ENCODE measurements at regions not wholly inside any gene's neighbourhood (a gene's known extent, or its start where the extent isn't known, plus 50 kb on each side); places are given as distances from the start of the nearest gene placed in this dataset.

GRCh38 chr12:5232826-5233500 lies 189.3 kb downstream of the KCNA5 start:
- FAIRE-seq, result no peak

- FAIRE-seq, result no peak
Measured at GRCh38 chr12:5236022-5236640, 192.5 kb downstream of the KCNA5 start.

DNA sequence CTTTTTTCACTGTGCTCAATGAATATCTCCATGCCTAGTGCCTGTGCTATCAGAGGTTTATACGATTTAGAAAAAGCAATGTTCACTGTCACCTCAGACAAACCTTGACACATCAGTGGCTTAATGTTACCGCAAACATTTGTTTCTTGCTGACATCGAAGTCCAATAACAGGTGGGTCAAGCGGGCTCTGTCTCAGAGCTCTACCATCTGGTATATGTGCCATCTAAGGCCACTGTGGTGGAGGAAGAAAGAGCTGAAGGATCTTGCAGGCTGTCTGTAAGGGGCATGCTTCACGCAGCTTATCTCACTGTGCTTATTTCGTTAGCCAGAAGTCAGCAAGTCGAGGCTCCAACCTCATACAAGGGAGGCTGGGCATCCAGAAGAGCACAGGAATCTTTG lies 189.5 kb upstream of the NTF3 start:
- no peak for FAIRE-seq

DNA sequence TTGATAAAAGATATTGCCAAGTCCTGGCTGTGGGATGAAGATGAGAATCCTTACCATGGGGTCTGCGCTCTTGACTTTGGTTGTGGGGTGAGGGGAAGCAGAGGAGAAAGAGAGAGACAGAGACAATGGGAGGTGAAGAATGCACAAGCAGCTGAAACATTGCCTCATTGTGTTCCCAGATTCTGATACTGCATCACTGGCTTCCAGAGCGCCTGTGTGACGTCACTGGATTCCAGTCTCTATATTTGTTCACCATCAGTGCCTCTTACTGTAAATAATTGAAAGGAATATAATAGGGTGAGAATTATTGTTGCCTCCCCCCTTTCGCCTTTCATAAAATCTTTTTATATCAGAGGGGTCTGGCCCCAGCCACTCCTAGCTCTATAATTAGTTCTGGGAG lies 188.9 kb upstream of the NTF3 start:
- FAIRE-seq, result no peak

GRCh38 chr12:5244513-5244972 lies 187.4 kb upstream of the NTF3 start:
- no peak for FAIRE-seq

DNA sequence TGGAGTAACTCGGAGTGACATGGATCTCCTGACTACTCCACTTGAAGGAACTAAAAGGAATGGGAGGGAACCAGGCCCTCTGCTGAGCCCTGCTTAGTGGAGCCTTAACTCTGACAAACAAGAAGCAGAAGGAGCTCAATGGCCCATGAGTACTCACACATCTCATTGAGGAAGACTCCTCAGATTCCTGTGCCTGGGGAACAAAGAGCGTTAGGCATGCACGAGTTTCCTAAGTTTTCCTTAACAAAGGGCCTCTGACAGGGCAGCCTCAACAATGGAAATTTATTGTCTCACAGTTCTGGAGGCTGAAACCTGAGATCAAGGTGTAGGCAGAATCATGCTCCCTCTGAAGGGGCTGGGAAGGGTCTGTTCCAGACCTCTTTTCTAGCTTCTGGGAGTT lies 185.7 kb upstream of the NTF3 start:
- no peak for FAIRE-seq

GRCh38 chr12:5247144-5247543 lies 184.8 kb upstream of the NTF3 start:
- no peak for FAIRE-seq

GRCh38 chr12:5248230-5248629 lies 183.7 kb upstream of the NTF3 start:
- FAIRE-seq, result no peak

DNA sequence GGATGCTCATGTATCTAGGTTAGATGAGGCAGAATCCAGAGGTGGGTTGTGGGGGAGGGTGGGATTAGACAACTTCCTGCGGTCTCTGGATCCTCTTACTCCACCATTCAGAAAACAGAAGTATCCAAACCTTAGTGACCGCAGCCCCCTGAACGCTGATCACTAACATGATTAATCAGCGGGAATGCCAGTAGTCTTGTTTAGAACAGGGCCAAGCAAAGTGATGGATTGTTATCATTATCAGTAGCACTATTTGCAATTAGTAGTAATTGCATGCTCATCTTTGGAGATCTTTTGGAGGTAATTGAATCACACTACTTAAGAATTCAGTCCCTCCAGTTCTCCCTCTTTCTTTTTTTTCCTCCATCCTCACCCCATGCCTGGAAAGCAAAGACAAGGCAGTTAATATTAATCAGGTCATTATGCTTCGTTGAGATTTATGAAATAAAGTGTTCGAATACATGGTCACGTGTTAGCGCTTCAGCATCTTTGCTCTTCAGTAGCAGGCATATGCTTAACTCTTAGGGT lies 182.8 kb upstream of the NTF3 start:
- FAIRE-seq, result no peak

- no peak for FAIRE-seq
Measured at GRCh38 chr12:5251092-5251491, 180.8 kb upstream of the NTF3 start.

GRCh38 chr12:5251786-5252185 lies 180.1 kb upstream of the NTF3 start:
- no peak for FAIRE-seq

- FAIRE-seq, result no peak
Measured at GRCh38 chr12:5254703-5255102, 177.2 kb upstream of the NTF3 start.

DNA sequence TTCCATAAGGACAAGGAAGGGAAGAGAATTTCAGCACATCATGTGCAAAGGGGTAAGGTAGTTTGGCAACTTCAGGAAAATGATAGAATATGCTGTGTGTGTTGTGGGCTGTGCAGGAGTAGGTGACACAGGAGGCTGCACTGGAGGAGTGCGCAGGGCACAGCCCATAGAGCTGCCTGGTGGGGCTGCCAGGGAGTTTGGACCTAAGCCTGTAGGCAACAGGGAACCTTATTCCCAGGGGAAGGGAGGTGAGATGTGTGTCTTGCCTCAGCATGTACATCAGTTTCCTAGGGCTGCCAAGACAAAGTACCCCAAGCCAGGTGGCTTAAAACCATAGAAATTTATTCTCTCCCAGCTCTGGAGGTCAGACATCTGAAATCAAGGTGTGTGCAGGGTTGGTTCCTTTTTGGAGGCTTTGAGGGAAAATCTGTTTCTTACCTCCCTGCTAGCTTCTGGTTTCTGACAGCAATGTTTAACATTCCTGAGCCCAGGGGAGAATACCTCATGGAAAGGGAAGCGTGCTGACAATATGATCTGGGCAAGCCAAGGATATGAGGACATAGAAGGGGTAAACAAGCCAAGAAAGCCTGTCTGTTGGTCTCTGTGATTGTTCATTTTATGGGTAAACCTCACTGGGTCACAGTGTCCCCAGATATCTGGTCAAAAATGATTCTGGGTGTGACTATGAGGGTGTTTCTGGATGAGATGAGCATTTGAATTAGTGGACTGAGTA lies 174.0 kb upstream of the NTF3 start:
- FAIRE-seq, result no peak

DNA sequence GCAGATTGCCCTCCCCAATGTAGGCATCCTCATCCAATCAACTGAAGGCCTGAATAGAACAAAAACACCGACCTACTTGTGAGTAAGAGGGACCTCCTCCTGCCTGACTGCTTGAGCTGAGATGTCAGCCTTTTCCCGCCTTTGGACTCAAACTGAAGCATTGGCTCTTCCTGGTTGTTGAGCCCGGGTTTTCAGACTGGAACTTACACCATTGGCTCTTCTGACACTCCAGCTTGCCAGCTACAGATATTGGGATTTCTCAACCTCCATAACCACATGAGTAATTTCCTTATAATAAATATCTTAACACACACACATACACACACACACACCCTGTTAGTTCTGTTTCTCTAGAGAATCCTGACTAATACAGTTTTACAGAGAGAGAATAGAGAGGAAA lies 173.4 kb upstream of the NTF3 start:
- FAIRE-seq, result no peak

DNA sequence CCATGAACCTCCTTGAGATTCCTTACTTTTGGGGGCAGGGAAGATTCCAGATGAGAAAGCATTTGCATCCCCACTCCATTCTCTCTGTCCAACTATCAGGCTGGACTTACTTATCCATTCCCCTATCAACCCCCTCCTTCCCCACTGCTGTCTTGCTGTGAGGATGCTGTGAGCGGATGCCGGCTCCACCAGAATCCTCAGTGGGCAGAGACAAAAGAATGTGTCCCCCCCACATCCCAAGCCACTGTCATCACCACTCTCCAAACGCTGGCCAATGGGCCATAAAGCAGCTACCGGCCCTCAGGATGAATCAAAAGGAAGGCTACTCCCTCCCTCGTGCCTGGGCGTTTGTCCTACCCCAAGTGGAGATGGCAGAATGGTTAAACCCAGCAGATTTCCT lies 173.0 kb upstream of the NTF3 start:
- FAIRE-seq, result no peak

DNA sequence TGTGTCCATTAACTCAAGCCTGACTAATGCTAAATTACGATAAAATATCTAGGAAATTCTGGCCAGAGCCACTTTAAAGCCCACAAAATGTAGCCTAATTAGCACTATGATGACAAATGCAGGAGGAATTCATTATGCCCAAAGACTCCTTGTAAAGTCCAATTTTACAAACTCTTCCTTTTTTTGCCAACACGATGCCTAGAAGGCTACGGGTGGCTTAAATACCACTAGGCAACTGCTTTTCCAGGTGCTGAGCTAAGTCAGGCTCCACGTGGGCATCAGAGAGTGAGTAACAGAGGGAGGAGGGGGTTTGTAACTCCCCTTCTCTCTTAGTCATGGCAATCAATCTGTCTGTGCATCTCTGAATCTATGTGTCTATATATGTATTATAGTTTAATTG lies 172.4 kb upstream of the NTF3 start:
- no peak for FAIRE-seq

- FAIRE-seq, result no peak
Measured at GRCh38 chr12:5260086-5260485, 171.8 kb upstream of the NTF3 start.

- FAIRE-seq, result no peak
Measured at GRCh38 chr12:5260591-5261086, 171.3 kb upstream of the NTF3 start.

- no peak for FAIRE-seq
Measured at GRCh38 chr12:5262450-5262849, 169.5 kb upstream of the NTF3 start.

- no peak for FAIRE-seq
Measured at GRCh38 chr12:5262885-5263284, 169.0 kb upstream of the NTF3 start.

DNA sequence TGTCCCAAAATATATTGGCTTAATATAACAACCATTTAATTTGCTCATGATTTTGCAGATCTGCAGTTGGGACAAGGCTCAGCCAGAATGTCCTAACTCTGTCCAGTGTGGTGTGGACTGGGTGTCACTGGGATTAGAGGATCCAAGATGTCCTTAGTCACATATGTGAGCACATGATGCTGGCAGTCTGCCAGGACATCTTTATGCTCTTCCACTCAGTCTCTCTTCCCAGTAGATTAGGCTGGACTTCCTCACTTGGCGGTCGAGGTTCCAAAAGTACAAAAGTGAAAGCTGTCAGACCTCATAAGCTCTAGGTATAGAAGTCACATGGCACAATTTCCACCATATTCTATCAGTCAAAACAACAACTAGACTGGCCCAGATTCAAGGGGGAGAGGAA lies 167.9 kb upstream of the NTF3 start:
- FAIRE-seq, result no peak

DNA sequence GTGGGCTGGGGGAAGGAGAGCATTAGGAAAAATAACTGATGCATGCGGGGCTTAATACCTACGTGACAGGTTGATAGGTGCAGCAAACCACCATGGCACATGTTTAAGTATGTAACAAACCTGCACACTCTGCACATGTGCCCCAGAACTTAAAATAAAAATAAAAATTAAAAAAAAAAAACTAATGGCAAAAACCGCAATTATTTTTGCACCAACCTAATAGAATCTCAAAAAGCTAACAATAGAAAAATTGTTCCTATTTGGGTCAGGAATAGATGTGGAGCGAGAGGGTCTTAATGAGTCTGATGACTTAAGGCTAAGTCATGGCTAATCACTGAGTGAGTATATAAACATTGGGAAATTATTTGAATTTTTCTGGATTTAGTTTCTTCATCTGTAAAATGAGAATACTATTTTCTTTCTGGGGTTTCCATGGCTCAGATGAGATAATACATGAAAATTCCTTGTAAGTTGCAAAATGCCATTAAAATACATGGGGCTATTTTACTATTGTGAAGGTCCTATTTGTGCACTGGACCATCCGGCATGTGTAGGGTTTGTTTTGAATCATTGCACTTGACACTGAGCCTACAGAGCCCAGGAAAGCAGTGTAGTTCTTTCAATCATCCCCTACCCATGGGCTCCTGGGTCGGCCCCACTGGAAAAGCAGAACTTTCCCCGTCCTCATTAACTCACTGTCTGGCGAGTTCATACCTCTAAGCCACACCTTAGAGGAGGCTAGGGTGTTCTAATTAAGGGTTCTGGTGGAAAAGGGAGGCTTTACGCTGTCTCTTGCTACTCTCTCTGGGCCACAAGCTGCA lies 164.1 kb upstream of the NTF3 start:
- no peak for FAIRE-seq
